SK-MEL-5 (cell line): ENCODE measurements at regions not wholly inside any gene's neighbourhood (a gene's known extent, or its start where the extent isn't known, plus 50 kb on each side); places are given as distances from the start of the nearest gene placed in this dataset.

Experiments used
- DNase-seq: peaks from one replicate; pipeline ENCODE4 v3.0.0-alpha.2; 2016; ENCODE audit warnings: low read depth, low spot score
- in situ Hi-C: cut with HindIII; loops from 2 replicates; pipeline ENCODE4 v1.10.0; 2016; ENCODE audit warnings: low sequenced_read_pairs, high pct_unique_total_duplicates, low pct_unique_long_range_greater_than_20kb

DNA sequence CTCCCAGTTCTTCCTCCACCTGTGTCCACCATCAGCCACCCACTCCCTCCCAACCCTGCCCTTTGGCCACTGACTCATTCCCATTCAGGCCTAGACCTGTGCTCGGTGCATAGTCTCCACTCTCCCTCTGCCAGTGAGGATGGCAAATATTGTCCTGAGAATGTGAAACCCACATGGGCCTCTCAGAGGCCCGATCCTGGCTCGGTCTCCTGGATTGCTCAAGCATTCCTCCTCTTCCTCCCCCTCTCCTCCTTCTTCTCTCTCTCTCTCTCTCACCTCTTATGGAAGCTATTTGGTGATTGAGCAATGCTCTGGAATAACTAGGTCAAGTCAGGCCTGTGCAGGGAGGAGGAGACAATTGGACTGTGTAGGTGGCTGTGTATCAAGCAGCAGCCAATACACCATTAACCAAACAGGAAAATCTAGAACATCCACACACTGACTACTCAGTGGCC, 99.9 kb downstream of the KLF4 start:
- no peak for DNase-seq
- in situ Hi-C loops: no loop called here

DNA sequence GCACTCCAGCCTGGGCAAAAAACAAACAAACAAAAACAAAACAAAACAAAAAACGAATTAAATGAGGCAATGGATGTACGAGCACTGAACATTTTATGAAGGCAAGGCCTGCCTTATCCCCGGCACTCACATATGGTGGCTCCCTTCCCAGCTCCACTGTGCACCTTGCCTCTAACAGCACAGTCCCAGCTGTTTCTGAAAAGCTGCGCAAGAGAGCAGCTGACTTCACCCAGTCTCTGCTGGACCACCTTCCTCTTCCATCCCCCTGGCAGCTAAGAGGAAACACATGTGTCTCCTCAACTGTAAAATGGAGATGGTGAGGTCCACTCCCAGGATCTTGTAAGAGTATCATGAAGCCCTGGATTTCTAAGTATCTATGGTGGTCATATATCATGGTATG, 100.7 kb downstream of the KLF4 start:
- in situ Hi-C loops: no loop called here
- no peak for DNase-seq

DNA sequence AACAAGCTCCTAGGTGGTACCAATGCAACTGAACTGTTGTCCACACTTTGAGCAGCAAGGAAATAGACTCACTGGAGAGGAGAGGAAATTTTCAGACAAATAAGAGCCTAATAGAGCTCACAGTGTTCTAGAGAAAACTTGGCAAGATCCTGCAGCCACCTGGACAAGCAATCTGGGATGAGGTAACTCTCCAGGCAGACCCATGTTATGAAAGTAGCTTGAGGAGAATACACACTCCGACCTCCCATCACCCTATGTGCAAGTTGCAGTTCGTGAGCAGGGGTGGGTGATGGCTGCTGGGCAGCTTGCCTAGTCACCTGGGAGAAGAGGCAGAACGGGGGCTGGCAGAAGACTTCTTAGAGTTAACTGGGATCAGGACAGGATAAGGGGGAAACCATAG, 102.2 kb downstream of the KLF4 start:
- DNase-seq: no peak

GRCh38 chr9:107386396-107386795, 103.2 kb downstream of the KLF4 start:
- DNase-seq: peak; percentile 30
- in situ Hi-C loops: no loop called here

More for the DNA sequence above, 102.2 kb downstream of the KLF4 start:
- in situ Hi-C loops: no loop called here
